OCI-LY1 (cell line): ENCODE measurements at regions not wholly inside any gene's neighbourhood (a gene's known extent, or its start where the extent isn't known, plus 50 kb on each side); places are given as distances from the start of the nearest gene placed in this dataset.

Source experiments
- H2AFZ ChIP-seq: fragments of 200-600 bp; sonication (generic), shearing (Covaris generic); 2 replicates; pipeline ENCODE4 v1.6.0; 2014; ENCODE audit warnings: antibody characterized with exemption, mild to moderate bottlenecking, low read length
- H3F3A ChIP-seq: fragments of 200-600 bp; sonication (generic), shearing (Covaris generic); 2 replicates; pipeline ENCODE4 v1.6.0; 2014; ENCODE audit warnings: mild to moderate bottlenecking, antibody characterized with exemption, low read length, moderate library complexity; ENCODE audit not compliant: insufficient read depth
- H3K27ac ChIP-seq: fragments of 200-600 bp; sonication (generic); 2 replicates; pipeline ENCODE4 v1.5.1; 2014; ENCODE audit warnings: low read length, mixed run types, mild to moderate bottlenecking, low read depth; ENCODE audit not compliant: poor library complexity, severe bottlenecking
- H3K27me3 ChIP-seq: fragments of 200-600 bp; sonication (generic); 2 replicates; pipeline ENCODE4 v1.6.0; 2014; ENCODE audit warnings: antibody characterized with exemption, mild to moderate bottlenecking, low read length, moderate library complexity; ENCODE audit not compliant: insufficient read depth
- H3K36me3 ChIP-seq: fragments of 200-600 bp; sonication (generic); 2 replicates; pipeline ENCODE4 v1.6.1; 2014; ENCODE audit warnings: mild to moderate bottlenecking, antibody characterized with exemption, low read length, moderate library complexity, mixed read lengths; ENCODE audit not compliant: insufficient read depth
- H3K4me1 ChIP-seq: fragments of 200-600 bp; sonication (generic); 2 replicates; pipeline ENCODE4 v1.5.1; 2014; ENCODE audit warnings: mild to moderate bottlenecking, low read length, moderate library complexity; ENCODE audit not compliant: insufficient read depth, severe bottlenecking
- H3K4me2 ChIP-seq: fragments of 200-600 bp; sonication (generic), shearing (Covaris generic); 2 replicates; pipeline ENCODE4 v1.6.1; 2014; ENCODE audit warnings: low read length
- H3K4me3 ChIP-seq: fragments of 200-600 bp; sonication (generic); 2 replicates; pipeline ENCODE4 v1.5.1; 2014; ENCODE audit warnings: low read length, low read depth, mild to moderate bottlenecking, mixed read lengths; ENCODE audit not compliant: poor library complexity, severe bottlenecking
- H3K79me2 ChIP-seq: fragments of 200-600 bp; shearing (Covaris generic); 2 replicates; pipeline ENCODE4 v1.6.1; 2016; ENCODE audit warnings: mixed run types, low read length, mixed read lengths; ENCODE audit not compliant: insufficient read depth
- H3K9ac ChIP-seq: fragments of 200-600 bp; sonication (generic), shearing (Covaris generic); 2 replicates; pipeline ENCODE4 v1.6.1; 2014; ENCODE audit warnings: mild to moderate bottlenecking, low read length, mixed read lengths
- H3K9me2 ChIP-seq: fragments of 200-600 bp; sonication (generic), shearing (Covaris generic); 2 replicates; pipeline ENCODE4 v1.6.1; 2014; ENCODE audit warnings: low read depth, mild to moderate bottlenecking, low read length, mixed read lengths
- H3K9me3 ChIP-seq: fragments of 200-600 bp; shearing (Covaris generic); 2 replicates; pipeline ENCODE4 v1.6.1; 2014; ENCODE audit warnings: low read length, mixed read lengths
- H4K20me1 ChIP-seq: fragments of 200-600 bp; sonication (generic), shearing (Covaris generic); 2 replicates; pipeline ENCODE4 v1.6.0; 2016; ENCODE audit warnings: mild to moderate bottlenecking, low read length; ENCODE audit not compliant: insufficient read depth
- CTCF ChIP-seq: fragments of 200-600 bp; sonication (generic), shearing (Covaris generic); IDR thresholded peaks from 2 replicates; pipeline ENCODE4 v1.5.1; 2017; ENCODE audit warnings: mild to moderate bottlenecking, antibody characterized with exemption, low read length, moderate library complexity, mixed read lengths
- EZH2 ChIP-seq: fragments of 200-600 bp; sonication (generic), shearing (Covaris generic); IDR thresholded peaks from 2 replicates; pipeline ENCODE4 v1.8.0; 2017; ENCODE audit warnings: borderline replicate concordance, mixed run types, mild to moderate bottlenecking, antibody characterized with exemption, low read length, moderate library complexity, mixed read lengths

- H3K27me3 ChIP-seq, result no peaks in the 10 kb centered on the region
- no peaks in the 10 kb centered on the region for H3K36me3 ChIP-seq
- no peaks in the 10 kb centered on the region for H3K4me1 ChIP-seq
- H3K79me2 ChIP-seq, result no peaks in the 10 kb centered on the region
- TF ChIP-seq CTCF (no peak), EZH2 (no peak)
- no peak overlapping the region for H3K4me2 ChIP-seq
- H3F3A ChIP-seq, result no peaks in the 10 kb centered on the region
- H4K20me1 ChIP-seq, result no peaks in the 10 kb centered on the region
- H3K27ac ChIP-seq, result no peak overlapping the region
- H3K4me3 ChIP-seq, result no peak overlapping the region
- no peak overlapping the region for H3K9ac ChIP-seq
- no peaks in the 10 kb centered on the region for H3K9me3 ChIP-seq
- H2AFZ ChIP-seq, result no peak overlapping the region
- no peaks in the 10 kb centered on the region for H3K9me2 ChIP-seq
Measured at GRCh38 chr3:152756807-152757206, 78.1 kb upstream of the P2RY1 start.

GRCh38 chr3:152760024-152760563 lies 74.8 kb upstream of the P2RY1 start:
- no peaks in the 10 kb centered on the region for H3K79me2 ChIP-seq
- no peak overlapping the region for H3K4me2 ChIP-seq
- no peaks in the 10 kb centered on the region for H3K9me3 ChIP-seq
- H3K4me3 ChIP-seq, result no peak overlapping the region
- no peaks in the 10 kb centered on the region for H4K20me1 ChIP-seq
- H3F3A ChIP-seq, result no peaks in the 10 kb centered on the region
- no peak overlapping the region for H3K9ac ChIP-seq
- H3K4me1 ChIP-seq, result no peaks in the 10 kb centered on the region
- H3K9me2 ChIP-seq, result no peaks in the 10 kb centered on the region
- H2AFZ ChIP-seq, result no peak overlapping the region
- no peak overlapping the region for H3K27ac ChIP-seq
- H3K36me3 ChIP-seq, result no peaks in the 10 kb centered on the region
- no peak for TF ChIP-seq CTCF
- TF ChIP-seq EZH2, result no peak
- no peaks in the 10 kb centered on the region for H3K27me3 ChIP-seq

- Histone ChIP-seq H3K36me3 (no peaks in the 10 kb centered on the region), H3K27ac (no peak overlapping the region), H2AFZ (no peak overlapping the region), H3K27me3 (no peaks in the 10 kb centered on the region), H3K9me2 (no peaks in the 10 kb centered on the region), H3K9ac (no peak overlapping the region), H3K79me2 (no peaks in the 10 kb centered on the region), H3K4me1 (no peaks in the 10 kb centered on the region), H3F3A (no peaks in the 10 kb centered on the region), H3K4me3 (no peak overlapping the region), H3K4me2 (no peak overlapping the region), H4K20me1 (no peaks in the 10 kb centered on the region), H3K9me3 (no peaks in the 10 kb centered on the region)
- TF ChIP-seq CTCF (no peak), EZH2 (no peak)
Measured at GRCh38 chr3:152760591-152760990, 74.3 kb upstream of the P2RY1 start.
